ENCODE measurements at regions not wholly inside any gene's neighbourhood (a gene's known extent, or its start where the extent isn't known, plus 50 kb on each side); places are given as distances from the start of the nearest gene placed in this dataset.

DNA sequence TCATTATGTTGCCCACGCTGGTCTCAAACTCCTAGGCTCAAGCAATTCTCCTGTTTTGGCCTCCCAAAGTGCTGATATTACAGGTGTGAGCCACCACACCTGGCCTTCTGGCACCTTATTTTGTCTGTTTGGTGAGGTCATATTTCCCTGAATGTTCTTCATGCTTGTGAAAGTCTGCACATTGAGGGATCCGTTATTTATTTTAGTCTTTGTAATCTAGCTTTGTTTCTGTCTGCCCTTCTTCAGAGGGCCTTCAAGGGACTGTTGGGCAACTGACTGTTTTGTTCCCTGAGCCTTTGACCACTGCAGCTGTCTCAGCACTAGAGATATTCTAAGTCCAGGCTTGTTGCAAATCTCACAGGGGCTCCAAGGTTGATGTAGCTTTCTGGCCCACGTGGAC lies 110.5 kb upstream of the RFC3 start:
- DNase-seq (ENCODE audit: low spot score), result no peak

DNA sequence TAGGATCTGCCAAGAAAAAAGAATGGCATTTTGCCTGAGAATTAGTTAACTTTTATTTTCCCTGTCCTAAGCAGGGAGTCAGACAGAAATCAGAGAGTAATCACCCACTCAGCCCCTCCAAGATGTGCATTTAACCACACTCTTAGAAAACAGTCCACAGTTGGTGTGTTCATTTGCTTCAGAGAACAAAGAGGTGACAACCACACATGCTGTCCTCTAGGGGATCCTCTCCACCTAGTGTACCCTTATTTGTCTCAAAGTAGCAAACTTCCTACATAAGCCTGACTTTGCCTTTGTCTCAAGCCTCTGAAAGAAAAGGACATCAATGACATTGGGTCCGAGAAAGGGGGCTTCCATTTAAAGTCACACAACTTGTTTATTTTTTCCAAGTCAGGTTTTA lies 107.0 kb upstream of the RFC3 start:
- no peak for DNase-seq (ENCODE audit: low spot score)

DNA sequence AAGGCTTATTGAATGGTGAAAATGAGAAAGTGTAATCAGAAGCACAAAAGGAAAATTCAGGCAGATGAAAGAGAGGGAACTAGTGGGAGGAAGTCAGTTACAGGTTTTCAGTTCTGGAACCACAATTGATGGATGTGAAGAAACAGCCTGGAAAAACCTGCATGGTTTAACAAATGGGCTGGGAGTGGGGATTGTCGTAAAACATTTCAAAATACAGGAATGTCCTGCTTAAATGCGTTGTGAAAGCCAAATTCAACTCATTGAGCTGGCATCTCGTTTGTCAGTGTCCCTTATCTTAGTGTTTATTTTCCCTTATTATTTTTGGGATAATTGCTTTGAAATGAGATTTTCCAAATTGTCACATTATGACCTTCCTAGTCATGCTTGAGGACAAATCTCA lies 106.5 kb upstream of the RFC3 start:
- DNase-seq (ENCODE audit: low spot score), result no peak

DNA sequence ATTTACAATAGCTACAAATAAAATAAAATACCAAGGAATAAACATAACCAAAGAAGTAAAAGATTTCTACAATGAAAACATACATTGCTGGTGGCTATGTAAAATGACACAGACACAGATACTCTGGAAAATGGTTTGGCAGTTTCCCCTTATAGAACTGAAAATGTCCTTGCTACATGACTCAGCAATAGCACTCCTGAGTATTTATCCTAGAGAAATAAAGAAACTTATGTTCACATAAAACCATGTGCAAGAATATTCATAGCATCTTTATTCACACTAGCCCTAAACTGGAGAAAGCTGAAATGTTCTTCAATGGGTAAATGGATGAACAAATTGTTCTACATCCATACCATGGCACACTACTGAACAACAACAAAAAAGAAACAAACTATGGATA lies 100.2 kb upstream of the RFC3 start:
- no peak for DNase-seq (ENCODE audit: low spot score)

DNA sequence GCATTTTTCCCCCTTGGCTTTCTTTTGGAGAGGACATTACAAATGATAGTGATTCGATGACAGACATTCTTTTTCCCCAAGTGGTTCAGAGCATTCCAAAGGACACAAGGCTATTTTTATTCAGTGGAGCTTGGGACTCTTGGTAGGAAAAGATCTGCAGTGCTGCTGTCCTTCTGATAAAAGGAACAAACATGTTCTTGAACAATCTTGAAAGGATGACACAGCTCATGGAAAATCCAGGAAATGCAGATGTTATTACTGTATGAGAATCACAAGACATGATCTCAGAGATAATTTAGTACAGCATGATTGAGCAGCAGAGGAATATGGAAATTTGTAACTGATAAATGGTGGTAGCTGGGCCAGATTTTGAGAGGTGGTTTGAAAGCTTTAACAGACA lies 96.2 kb upstream of the RFC3 start:
- peak; percentile 34 for DNase-seq (ENCODE audit: low spot score)

DNA sequence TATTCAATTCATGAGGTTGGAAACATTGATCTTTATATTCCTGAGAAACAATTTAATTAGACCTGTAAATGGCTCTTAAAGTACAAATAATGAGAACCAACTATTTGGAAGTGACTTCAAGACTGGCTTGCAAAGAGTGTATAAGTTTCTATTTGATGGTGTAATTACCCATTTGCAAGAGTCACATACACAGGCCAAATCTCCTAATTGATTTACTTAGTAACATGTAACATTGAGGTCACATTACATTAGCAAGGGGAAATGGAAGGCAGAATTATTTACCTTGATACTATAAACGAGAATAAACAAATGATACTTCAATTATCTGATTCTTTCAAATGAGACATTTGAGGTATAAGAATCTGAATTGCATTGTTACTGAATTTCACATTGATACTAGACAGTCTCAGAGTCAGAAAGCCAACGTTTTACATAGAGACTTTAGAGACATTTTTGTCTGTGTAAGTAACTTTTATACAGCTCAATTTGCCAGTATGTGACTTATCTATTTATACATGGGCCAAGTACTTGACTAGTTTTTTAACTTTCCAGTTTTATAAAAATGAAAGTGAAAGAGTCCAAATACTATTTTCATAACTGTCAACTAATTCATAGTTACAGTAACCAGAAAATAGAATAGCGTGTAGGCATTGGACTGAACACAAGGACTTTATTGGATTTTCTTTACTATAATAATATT lies 95.6 kb upstream of the RFC3 start:
- DNase-seq (ENCODE audit: low spot score), result no peak

DNA sequence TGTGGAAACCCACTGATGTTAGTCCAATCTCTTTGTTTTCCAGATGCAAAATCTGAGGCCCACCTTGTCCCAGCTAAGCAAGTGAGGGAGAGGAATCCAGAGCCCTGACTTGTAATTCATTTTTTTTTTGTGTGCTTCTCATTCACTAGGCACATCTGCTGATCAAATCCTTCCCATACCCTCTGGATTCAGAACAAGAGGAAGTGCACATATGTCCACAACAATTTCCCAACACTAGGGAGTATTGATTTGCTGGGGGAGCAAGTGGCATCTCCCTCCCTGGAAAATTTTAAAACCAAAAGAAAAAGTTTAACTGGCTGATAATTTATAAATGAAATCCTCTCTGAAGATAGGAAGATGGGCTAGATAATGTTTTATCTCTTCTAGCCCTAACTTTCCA lies 94.6 kb upstream of the RFC3 start:
- DNase-seq (ENCODE audit: low spot score), result no peak

DNA sequence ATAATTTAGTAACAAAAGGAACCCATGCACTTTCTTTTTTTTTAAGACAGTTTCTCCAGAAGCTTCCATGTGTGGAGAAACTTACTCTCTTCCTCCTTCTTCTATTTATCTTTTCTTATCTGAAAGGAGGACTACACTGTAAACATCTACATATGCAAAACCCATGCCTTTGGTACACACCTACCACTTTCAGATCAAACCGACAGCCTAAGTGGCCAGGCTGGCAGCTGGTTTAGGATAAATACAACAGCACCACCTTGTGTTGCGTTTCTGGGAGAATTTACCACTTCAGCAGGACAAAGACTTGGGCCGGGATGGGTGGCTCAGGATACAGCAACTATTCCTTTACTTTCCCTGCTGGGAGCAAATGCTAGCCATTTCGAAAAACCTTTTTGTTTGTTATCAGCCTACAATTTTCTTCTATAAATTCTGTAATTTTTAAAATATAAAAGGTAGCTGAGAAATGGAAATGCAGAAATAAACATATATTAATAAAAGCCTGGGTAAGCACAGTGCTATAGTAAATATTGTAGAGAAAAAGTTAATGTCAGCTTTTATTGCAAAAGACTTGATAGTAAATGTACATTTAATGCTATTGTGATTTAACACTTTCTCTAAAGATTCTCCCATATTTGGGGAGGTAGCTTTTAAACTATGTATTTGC lies 94.0 kb upstream of the RFC3 start:
- peak; percentile 77 for DNase-seq (ENCODE audit: low spot score)

DNA sequence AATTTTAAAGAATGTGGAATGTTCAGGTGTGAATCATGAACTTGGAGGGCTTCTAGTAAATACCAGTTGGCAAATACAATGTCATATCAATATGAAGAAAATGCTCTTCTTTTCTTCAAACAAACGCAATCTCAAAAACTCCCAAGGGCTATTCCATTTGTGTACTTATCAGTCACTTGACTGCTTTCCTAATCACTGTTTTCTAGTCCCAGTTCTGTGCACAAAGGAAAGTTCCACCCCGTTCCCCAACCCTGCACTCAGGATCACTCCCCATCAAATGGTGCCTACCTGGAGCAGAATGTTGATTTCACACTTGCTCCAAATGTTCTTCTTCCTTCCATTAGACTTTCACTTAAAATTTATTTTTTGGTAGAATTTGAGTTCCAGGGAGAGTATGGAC lies 92.6 kb upstream of the RFC3 start:
- no peak for DNase-seq (ENCODE audit: low spot score)

DNA sequence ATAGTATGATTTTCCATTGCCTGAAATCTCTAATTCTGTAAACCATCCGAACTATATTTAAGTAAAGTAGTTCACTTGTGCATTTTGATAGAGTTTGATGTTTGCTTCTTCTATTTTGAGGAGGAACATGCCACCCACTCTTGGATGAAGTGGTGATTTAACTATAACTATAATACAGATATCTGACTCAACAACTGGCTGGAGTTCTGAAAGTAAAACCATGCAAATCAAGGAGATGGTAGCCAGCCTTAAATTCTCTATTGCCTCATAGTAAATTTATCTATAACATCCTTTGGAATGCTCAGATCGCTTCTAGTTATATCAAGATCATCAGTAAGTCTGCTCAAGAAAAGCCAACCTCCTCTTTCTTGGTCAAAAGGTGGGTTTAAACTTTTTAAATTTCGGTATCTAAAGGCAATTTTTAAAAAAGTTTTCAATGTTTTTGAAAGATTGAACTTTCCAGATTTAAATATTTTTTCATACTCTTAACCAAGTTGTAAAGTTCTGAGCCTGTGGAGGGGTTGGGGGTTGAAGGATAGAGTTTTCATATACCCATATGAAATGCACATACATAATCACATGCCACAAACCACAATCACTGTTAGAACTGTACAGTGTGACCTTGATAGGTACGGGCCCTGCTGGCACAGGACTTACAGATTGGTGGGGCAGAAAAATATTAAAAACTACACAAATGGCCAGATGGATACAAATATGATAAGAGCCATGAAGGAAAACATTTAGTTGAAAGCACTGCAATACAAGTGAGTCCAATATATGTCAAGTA lies 90.5 kb upstream of the RFC3 start:
- no peak for DNase-seq (ENCODE audit: low spot score)

DNA sequence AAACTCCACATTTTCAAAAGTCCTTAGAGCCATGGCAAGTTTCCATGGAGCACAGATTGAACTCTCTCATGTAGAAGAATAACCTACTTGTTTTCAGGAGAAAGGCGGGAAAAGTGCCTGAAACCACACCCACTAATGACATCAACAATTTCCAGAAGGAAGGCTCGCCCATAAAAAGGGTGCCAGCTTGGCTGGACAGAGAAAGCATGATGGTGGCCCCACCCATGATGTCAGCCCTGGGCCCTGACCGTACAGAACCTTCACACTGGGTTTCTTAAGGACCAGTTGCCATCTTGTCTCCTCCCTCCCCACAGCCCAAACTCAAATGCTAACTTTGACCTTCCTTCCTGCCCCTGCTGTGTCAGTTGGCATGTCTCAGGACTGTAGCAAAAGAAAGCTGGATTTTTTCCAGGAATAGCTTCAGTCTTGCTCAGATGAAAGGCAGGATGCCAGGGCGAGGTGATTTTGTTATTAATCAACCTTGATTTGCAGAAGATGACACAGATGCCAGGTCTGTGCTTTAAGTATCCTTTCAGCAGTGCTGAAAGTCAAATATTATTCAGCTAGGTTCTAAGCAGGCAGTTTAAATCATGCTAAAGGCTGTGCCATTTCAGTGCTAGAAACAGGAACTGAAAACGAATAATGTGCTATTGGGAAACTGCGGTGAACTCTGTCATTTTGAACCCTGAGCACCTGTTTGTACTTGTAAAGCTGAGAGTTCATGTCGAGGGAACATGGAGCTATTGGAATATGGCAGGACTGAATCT lies 89.5 kb upstream of the RFC3 start:
- peak; percentile 34 for DNase-seq (ENCODE audit: low spot score)

DNA sequence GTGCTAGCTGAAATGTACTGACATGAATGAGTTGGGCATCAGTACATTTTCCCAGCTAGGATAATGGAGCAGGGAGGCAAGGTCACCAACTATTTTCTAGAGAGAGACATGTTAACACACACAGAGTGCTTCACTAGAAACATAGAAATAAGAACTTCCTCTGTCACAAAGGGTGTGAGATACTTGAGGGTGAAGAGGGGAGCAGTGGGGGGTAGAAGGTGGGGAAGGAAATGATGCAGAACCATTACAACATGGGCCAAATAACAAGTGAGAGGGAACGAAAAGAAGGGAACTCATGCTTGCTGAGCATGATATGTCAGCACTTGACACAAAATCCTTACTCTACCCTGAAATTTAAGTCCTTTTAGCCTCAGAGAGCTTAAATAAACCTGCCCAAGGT lies 87.8 kb upstream of the RFC3 start:
- no peak for DNase-seq (ENCODE audit: low spot score)

DNA sequence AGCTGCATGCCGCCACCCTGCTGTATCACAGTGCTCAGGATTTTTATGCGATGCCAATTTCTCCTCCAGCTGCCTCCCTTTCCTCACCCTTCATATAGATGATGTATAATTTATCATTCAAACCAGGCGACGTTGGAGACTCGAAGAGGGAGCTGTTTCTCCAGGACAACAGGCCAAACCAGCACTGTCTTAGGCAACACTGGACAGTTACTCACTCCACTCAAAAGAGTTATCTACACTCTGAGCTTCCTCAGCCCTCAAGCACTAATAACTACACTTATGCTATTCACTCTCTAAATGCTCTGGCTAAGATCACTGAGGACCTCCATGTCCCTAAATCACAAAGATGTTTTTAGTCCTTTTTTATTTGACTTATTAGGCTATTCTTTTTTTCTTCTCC lies 87.3 kb upstream of the RFC3 start:
- DNase-seq (ENCODE audit: low spot score), result no peak

DNA sequence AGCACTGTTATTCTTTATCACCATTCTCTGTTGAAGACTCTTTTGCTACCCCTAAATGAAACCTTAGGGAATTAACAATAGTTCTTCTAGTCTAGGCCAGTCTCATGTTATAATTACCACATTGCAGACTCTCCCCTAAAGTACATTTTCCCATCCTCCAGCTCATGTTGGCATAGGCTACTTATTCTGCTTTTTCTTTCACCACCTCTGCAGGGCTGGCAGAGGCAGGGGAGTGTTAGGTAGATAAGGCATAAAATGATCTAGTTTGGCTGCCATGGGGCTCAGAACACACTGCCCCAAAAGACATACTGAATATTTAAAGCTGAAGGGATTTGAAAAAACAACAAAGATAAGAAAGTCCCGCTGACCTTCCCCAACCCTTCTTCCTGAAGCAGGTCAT lies 82.7 kb upstream of the RFC3 start:
- DNase-seq (ENCODE audit: low spot score), result no peak

DNA sequence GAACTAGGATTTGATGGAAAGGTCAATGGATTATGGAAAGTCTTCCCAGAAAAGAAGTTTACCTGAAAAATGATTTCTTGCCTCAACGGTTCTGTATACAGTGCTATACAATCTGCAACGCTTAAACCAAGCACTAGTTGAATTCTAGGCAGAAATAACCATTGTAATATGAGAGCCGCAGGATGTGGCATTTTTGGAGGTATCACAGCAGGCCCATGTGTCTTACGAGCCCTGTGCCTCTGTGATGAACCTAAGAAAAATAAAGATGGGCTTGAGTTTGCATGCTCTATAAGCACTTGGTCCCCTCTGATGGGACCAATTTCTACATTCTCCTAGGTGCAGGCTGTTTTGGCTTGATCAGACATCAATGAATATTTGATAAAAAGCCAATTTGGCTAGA lies 78.7 kb upstream of the RFC3 start:
- no peak for DNase-seq (ENCODE audit: low spot score)

DNA sequence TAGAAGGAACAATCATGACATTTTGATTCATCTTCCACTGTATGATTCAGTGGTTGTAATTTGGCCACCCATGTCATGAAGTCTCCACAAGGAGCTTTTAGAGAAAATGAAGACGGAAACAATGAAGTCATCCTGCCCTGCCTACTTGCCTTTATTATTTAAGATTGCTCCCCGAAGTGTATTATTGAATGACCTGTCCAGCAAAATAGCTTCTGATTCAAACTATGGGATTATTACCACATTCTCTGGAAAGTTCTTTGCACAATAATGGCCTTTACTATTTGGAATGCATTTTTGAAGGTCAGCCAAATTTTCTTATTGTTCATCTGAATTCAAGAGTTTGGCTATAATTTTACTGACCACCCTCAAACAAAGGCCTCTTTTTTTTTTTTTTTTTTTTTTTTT lies 77.8 kb upstream of the RFC3 start:
- DNase-seq (ENCODE audit: low spot score), result peak; percentile 70

DNA sequence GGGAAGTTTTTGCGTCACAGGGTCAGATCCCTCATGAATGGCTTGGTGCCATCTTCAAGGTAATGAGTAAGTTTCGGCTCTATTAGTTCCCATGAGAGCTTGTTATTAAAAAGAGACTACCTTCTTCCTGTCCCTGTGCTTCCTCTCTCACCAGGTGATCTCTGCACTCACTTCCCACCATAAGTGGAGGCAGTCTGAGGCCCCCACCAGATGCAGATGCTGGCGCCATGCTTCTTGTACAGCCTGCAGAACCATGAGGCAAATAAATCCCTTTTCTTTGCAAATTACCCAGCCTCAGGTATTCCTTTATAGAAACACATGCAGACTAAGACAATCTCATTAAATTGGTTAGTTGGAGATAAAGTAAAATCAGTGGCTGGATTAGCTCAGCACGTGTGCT lies 75.6 kb upstream of the RFC3 start:
- no peak for DNase-seq (ENCODE audit: low spot score)

DNA sequence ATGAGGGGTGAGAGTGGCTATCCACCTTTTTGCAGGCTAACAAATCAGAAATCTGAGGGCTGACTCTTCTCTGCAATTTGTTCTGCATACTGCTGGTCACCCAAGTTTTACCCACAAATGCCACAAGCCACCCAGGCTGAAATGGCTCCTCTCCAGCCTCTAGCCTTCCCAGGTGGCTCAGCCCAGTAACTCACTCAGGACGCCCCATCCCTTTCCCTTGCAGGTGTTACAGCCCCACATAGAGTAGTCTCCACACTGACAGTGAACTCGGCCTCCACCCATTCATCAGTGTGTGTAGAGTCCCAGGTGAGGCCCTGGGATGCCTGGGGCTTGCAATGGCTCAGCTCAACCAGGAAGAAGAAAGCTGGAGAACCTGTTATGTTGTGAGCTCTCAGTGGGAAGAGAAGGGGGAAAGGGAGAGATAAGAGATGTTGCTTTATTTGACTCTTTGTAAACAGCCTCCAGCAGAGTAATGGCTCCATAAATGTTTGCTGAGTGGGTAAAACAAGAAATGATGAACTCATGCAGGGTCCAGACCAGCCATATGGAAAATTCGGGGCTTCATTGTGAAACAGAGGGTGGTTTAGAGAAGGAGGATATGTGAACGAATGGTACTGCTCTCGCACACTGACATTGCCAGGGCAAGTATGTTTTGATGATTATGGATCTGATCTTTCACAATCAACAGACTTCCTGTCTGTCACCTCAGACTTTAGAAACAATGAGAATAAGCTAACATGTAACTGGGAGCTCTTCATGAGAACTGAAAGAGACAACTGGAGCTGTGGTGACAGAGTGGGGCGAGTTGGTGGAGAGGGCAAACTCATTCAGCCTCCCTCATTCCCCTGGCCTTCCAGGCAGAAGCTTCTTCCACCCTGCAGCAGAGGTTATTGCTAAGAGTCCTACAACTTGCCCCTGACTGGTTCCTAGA lies 74.2 kb upstream of the RFC3 start:
- no peak for DNase-seq (ENCODE audit: low spot score)

DNA sequence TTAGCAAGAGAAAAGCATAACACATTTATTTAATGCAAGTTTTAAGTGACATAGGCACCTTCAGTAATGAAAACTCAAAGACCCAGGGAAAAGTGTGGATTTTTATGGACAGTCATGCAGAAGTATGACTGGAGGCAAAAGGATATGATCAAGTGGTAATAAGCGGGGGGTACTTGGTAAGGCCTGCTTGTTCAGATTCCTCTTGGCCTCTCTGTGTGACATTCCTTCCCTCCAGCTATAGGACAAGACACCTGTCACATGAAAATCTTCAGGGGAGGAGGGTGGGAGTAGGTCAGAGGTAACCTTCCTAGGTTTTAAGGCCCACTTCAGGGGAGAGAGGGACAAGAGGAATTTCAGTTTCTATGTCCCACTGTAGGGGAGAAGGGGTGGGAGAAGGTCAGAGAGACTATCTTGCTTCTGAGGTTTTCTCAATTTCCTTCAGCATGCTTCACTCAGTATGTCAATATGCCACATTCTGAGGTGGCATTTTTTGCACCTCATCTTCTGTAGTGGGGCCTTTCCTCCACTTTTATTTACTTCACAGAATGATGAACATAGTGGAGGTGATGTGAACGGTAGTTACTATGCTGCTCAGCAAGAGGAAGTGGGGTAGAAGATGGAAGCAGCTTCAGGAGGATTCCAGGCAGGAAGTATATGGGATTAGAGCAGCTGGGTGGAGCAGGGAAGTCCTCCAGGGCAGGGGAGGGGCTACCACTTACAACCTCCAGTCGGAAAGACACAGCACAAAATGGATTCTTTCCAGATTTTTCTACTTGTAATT lies 73.2 kb upstream of the RFC3 start:
- peak; percentile 59 for DNase-seq (ENCODE audit: low spot score)

All from A172 (cell line).